ENCODE measurements at regions not wholly inside any gene's neighbourhood (a gene's known extent, or its start where the extent isn't known, plus 50 kb on each side); places are given as distances from the start of the nearest gene placed in this dataset.

DNA sequence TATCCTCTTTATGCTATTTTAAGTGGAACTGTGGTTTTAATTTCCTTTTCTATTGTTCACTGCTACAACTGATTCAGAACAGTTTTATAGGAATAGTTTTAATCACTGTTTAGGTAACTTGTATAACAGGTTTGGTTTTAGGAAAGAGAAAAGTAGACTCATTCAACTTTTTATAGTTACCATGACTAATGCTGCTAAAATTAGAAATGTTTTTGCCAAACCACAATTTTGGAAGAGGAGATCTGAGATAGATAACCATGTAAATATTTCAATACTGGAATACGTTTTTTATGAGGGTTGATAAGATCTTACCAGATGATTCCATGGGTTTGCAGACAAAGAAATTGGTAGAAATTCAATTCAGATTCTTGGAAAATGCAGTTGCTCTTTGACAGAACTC lies 404.6 kb upstream of the ARRDC3 start:
- H3K23ac ChIP-seq (ENCODE audit: low read length) = no peak overlapping the region
- no peaks in the 10 kb centered on the region for H3K79me2 ChIP-seq (ENCODE audit: control insufficient read depth, insufficient read depth, low read length, poor library complexity)
- no peak overlapping the region for H3K14ac ChIP-seq (ENCODE audit: low read length)
- H2AK5ac ChIP-seq (ENCODE audit: low read length) = no peak overlapping the region
- WGBS (ENCODE audit: extremely low coverage, insufficient coverage, insufficient read length) = no CpG with 5 or more reads among the region's 1 CpG
- H3K4me2 ChIP-seq (ENCODE audit: low read length) = no peak overlapping the region
- no peaks in the 10 kb centered on the region for H3K4me1 ChIP-seq (ENCODE audit: control insufficient read depth in 1 of 2, insufficient read depth in 2 of 2, low read length in 2 of 2)
- no peak for DNase-seq
- no peaks in the 10 kb centered on the region for H3K27me3 ChIP-seq (ENCODE audit: insufficient read depth, low read length)
- no peaks in the 10 kb centered on the region for H3K79me1 ChIP-seq (ENCODE audit: low read length)
- no peak overlapping the region for H2BK5ac ChIP-seq (ENCODE audit: low read depth, low read length, poor library complexity)
- H3K36me3 ChIP-seq (ENCODE audit: control insufficient read depth in 1 of 2, insufficient read depth in 2 of 2, low read length in 2 of 2) = no peaks in the 10 kb centered on the region
- no peak overlapping the region for H3K18ac ChIP-seq (ENCODE audit: low read length)
- no peak overlapping the region for H4K8ac ChIP-seq (ENCODE audit: low read depth, low read length)
- H3K9me3 ChIP-seq (ENCODE audit: insufficient read depth, low read depth, low read length) = no peaks in the 10 kb centered on the region
- H4K91ac ChIP-seq (ENCODE audit: low read depth, low read length) = no peak overlapping the region
- H3K4ac ChIP-seq (ENCODE audit: low read depth, low read length) = no peak overlapping the region
- H3K27ac ChIP-seq (ENCODE audit: low read depth, low read length) = no peak overlapping the region
- H4K12ac ChIP-seq (ENCODE audit: low read depth, low read length) = no peak overlapping the region
- no peak overlapping the region for H2AFZ ChIP-seq (ENCODE audit: insufficient read depth, low read length, poor library complexity)
- no peak overlapping the region for H3K4me3 ChIP-seq (ENCODE audit: low read depth, low read length)
- H2BK12ac ChIP-seq (ENCODE audit: low read length) = no peak overlapping the region
- H3K9ac ChIP-seq (ENCODE audit: low read length) = no peak overlapping the region
- H2BK120ac ChIP-seq (ENCODE audit: insufficient read depth, low read length, poor library complexity) = no peak overlapping the region

DNA sequence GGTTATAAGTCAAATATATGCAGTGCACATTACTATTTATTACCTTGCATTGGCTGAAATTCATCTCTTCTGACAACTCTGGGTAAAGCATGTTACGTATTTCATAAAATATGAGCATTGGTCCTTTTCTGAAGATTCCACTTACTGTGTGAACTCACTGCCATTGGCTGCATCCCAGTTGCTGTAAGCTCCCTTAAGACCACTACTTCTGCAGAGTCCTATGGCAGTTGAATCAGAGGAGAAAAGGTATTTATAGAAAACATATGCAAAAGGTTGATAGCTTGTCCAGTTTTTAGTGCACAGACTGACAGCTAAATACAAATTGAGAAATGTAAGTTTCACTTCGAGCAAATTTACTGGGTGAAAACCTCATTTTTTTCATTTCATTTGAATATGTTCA lies 394.6 kb upstream of the ARRDC3 start:
- Histone ChIP-seq H2BK5ac (ENCODE audit: low read depth, low read length, poor library complexity) (no peak overlapping the region), H3K27ac (ENCODE audit: low read depth, low read length) (no peak overlapping the region), H4K8ac (ENCODE audit: low read depth, low read length) (no peak overlapping the region), H3K14ac (ENCODE audit: low read length) (no peak overlapping the region), H2BK120ac (ENCODE audit: insufficient read depth, low read length, poor library complexity) (no peak overlapping the region), H3K4ac (ENCODE audit: low read depth, low read length) (no peak overlapping the region), H4K12ac (ENCODE audit: low read depth, low read length) (no peak overlapping the region), H3K36me3 (ENCODE audit: control insufficient read depth in 1 of 2, insufficient read depth in 2 of 2, low read length in 2 of 2) (no peaks in the 10 kb centered on the region), H3K79me1 (ENCODE audit: low read length) (no peaks in the 10 kb centered on the region), H3K27me3 (ENCODE audit: insufficient read depth, low read length) (no peaks in the 10 kb centered on the region), H4K91ac (ENCODE audit: low read depth, low read length) (no peak overlapping the region), H2AK5ac (ENCODE audit: low read length) (no peak overlapping the region), H3K9ac (ENCODE audit: low read length) (no peak overlapping the region), H2BK12ac (ENCODE audit: low read length) (no peak overlapping the region), H3K4me2 (ENCODE audit: low read length) (no peak overlapping the region), H3K23ac (ENCODE audit: low read length) (no peak overlapping the region), H3K9me3 (ENCODE audit: insufficient read depth, low read depth, low read length) (no peaks in the 10 kb centered on the region), H3K18ac (ENCODE audit: low read length) (no peak overlapping the region), H3K4me1 (ENCODE audit: control insufficient read depth in 1 of 2, insufficient read depth in 2 of 2, low read length in 2 of 2) (no peaks in the 10 kb centered on the region), H3K4me3 (ENCODE audit: low read depth, low read length) (no peak overlapping the region), H3K79me2 (ENCODE audit: control insufficient read depth, insufficient read depth, low read length, poor library complexity) (no peaks in the 10 kb centered on the region), H2AFZ (ENCODE audit: insufficient read depth, low read length, poor library complexity) (no peak overlapping the region)
- no CpG with 5 or more reads among the region's 2 CpGs for WGBS (ENCODE audit: extremely low coverage, insufficient coverage, insufficient read length)
- DNase-seq = no peak

DNA sequence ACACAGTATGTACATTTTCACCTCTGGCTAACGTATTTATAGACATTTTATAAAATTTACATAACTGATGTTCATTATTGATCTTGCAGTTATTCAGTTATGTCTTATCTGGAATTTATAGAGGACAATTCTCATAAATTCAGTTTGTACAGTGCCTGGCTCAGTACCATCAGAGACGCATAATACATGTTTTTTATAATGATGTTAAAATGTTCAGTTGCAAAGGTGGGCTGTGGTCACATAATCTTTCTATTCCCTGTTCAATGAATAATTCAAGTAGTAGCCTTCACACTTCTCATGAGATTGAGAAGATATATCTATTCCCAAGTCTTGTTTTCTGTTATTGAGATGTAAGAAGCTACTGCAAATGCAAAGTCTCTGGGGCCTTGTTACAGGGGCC lies 393.1 kb upstream of the ARRDC3 start:
- Histone ChIP-seq H3K23ac (ENCODE audit: low read length) (no peak overlapping the region), H4K12ac (ENCODE audit: low read depth, low read length) (no peak overlapping the region), H3K9me3 (ENCODE audit: insufficient read depth, low read depth, low read length) (no peaks in the 10 kb centered on the region), H3K9ac (ENCODE audit: low read length) (no peak overlapping the region), H2BK5ac (ENCODE audit: low read depth, low read length, poor library complexity) (no peak overlapping the region), H3K4me1 (ENCODE audit: control insufficient read depth in 1 of 2, insufficient read depth in 2 of 2, low read length in 2 of 2) (no peaks in the 10 kb centered on the region), H2AK5ac (ENCODE audit: low read length) (no peak overlapping the region), H4K91ac (ENCODE audit: low read depth, low read length) (no peak overlapping the region), H2BK120ac (ENCODE audit: insufficient read depth, low read length, poor library complexity) (no peak overlapping the region), H4K8ac (ENCODE audit: low read depth, low read length) (no peak overlapping the region), H2AFZ (ENCODE audit: insufficient read depth, low read length, poor library complexity) (no peak overlapping the region), H3K36me3 (ENCODE audit: control insufficient read depth in 1 of 2, insufficient read depth in 2 of 2, low read length in 2 of 2) (no peaks in the 10 kb centered on the region), H3K18ac (ENCODE audit: low read length) (no peak overlapping the region), H3K27ac (ENCODE audit: low read depth, low read length) (no peak overlapping the region), H3K4me3 (ENCODE audit: low read depth, low read length) (no peak overlapping the region), H3K4me2 (ENCODE audit: low read length) (no peak overlapping the region), H3K79me1 (ENCODE audit: low read length) (no peaks in the 10 kb centered on the region), H2BK12ac (ENCODE audit: low read length) (no peak overlapping the region), H3K4ac (ENCODE audit: low read depth, low read length) (no peak overlapping the region), H3K14ac (ENCODE audit: low read length) (no peak overlapping the region), H3K79me2 (ENCODE audit: control insufficient read depth, insufficient read depth, low read length, poor library complexity) (no peaks in the 10 kb centered on the region), H3K27me3 (ENCODE audit: insufficient read depth, low read length) (no peaks in the 10 kb centered on the region)
- DNase-seq = no peak
- WGBS (ENCODE audit: extremely low coverage, insufficient coverage, insufficient read length) = no CpG with 5 or more reads among the region's 2 CpGs

DNA sequence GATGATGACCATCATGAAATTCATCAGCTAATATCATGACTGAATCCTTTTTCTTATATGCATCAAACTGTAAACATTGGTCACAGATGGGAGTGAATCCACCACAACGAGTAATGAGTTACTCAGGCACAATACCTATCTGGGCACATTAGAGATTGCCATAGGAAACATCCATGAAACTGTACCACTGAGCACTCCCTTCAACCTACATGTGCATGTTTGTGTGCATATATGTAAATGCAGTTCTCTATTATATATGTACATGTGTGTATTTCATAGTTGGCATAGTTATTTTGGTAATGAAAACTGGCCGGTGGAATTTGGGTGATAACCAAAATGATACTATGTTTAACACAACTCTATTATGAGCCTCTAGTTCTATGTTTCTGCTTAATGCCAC lies 387.3 kb upstream of the ARRDC3 start:
- no peak overlapping the region for H2AK5ac ChIP-seq (ENCODE audit: low read length)
- H3K18ac ChIP-seq (ENCODE audit: low read length) = no peak overlapping the region
- H3K27me3 ChIP-seq (ENCODE audit: insufficient read depth, low read length) = no peaks in the 10 kb centered on the region
- H4K12ac ChIP-seq (ENCODE audit: low read depth, low read length) = no peak overlapping the region
- H3K9me3 ChIP-seq (ENCODE audit: insufficient read depth, low read depth, low read length) = no peaks in the 10 kb centered on the region
- no peak overlapping the region for H3K4me2 ChIP-seq (ENCODE audit: low read length)
- no peak overlapping the region for H3K27ac ChIP-seq (ENCODE audit: low read depth, low read length)
- DNase-seq = no peak
- no peak overlapping the region for H3K4me3 ChIP-seq (ENCODE audit: low read depth, low read length)
- no peak overlapping the region for H3K23ac ChIP-seq (ENCODE audit: low read length)
- no peak overlapping the region for H4K91ac ChIP-seq (ENCODE audit: low read depth, low read length)
- no peaks in the 10 kb centered on the region for H3K79me1 ChIP-seq (ENCODE audit: low read length)
- no peak overlapping the region for H3K14ac ChIP-seq (ENCODE audit: low read length)
- H3K4ac ChIP-seq (ENCODE audit: low read depth, low read length) = no peak overlapping the region
- H2AFZ ChIP-seq (ENCODE audit: insufficient read depth, low read length, poor library complexity) = no peak overlapping the region
- H3K9ac ChIP-seq (ENCODE audit: low read length) = no peak overlapping the region
- H3K4me1 ChIP-seq (ENCODE audit: control insufficient read depth in 1 of 2, insufficient read depth in 2 of 2, low read length in 2 of 2) = no peaks in the 10 kb centered on the region
- H3K36me3 ChIP-seq (ENCODE audit: control insufficient read depth in 1 of 2, insufficient read depth in 2 of 2, low read length in 2 of 2) = no peaks in the 10 kb centered on the region
- no peaks in the 10 kb centered on the region for H3K79me2 ChIP-seq (ENCODE audit: control insufficient read depth, insufficient read depth, low read length, poor library complexity)
- no peak overlapping the region for H2BK5ac ChIP-seq (ENCODE audit: low read depth, low read length, poor library complexity)
- no peak overlapping the region for H2BK12ac ChIP-seq (ENCODE audit: low read length)
- no peak overlapping the region for H4K8ac ChIP-seq (ENCODE audit: low read depth, low read length)
- no CpG with 5 or more reads among the region's 2 CpGs for WGBS (ENCODE audit: extremely low coverage, insufficient coverage, insufficient read length)
- H2BK120ac ChIP-seq (ENCODE audit: insufficient read depth, low read length, poor library complexity) = no peak overlapping the region
